Thymus (tissue), 11 donors: ENCODE measurements at regions not wholly inside any gene's neighbourhood (a gene's known extent, or its start where the extent isn't known, plus 50 kb on each side); places are given as distances from the start of the nearest gene placed in this dataset.

Experiments used
- DNase-seq, 9 donors: peaks; one replicate each; pipeline ENCODE4 v3.0.0-alpha.2; 2013; ENCODE audit warnings: low spot score in 9 of 9, low read depth in 6 of 9, missing footprints in 1 of 9
- H3K27ac ChIP-seq, 2 donors: one replicate each; pipeline ENCODE4 v1.5.1; 2013; ENCODE audit warnings: control low read depth in 1 of 2, low read depth in 1 of 2, low read length in 1 of 2, mild to moderate bottlenecking in 1 of 2, moderate library complexity in 1 of 2
- H3K27me3 ChIP-seq, 2 donors: one replicate each; pipeline ENCODE4 v1.5.1; 2013; ENCODE audit warnings: low read length in 1 of 2; ENCODE audit not compliant: control insufficient read depth in 2 of 2, insufficient read depth in 1 of 2
- H3K36me3 ChIP-seq, 2 donors: one replicate each; pipeline ENCODE4 v1.5.1; 2013; ENCODE audit warnings: low read length in 1 of 2, mild to moderate bottlenecking in 1 of 2, moderate library complexity in 1 of 2; ENCODE audit not compliant: control insufficient read depth in 2 of 2, insufficient read depth in 2 of 2
- H3K4me1 ChIP-seq, 2 donors: one replicate each; pipeline ENCODE4 v1.5.1; 2013; ENCODE audit warnings: low read length in 2 of 2; ENCODE audit not compliant: control insufficient read depth in 2 of 2, insufficient read depth in 2 of 2
- H3K4me3 ChIP-seq, 2 donors: one replicate each; pipeline ENCODE4 v1.5.1; 2013; ENCODE audit warnings: low read length in 2 of 2, control low read depth in 1 of 2, mild to moderate bottlenecking in 1 of 2
- H3K9me3 ChIP-seq, 2 donors: one replicate each; pipeline ENCODE4 v1.5.1; 2013; ENCODE audit warnings: low read length in 1 of 2, mild to moderate bottlenecking in 1 of 2; ENCODE audit not compliant: control insufficient read depth in 2 of 2, insufficient read depth in 1 of 2
- WGBS: extraction: QIAGEN DNeasy Blood & Tissue Kit; methylation state at CpG from one replicate; pipeline ENCODE4 v1.1.7; 2013; 5-methylcytosine and 5-hydroxymethylcytosine counted together
- donor health status: healthy.

DNA sequence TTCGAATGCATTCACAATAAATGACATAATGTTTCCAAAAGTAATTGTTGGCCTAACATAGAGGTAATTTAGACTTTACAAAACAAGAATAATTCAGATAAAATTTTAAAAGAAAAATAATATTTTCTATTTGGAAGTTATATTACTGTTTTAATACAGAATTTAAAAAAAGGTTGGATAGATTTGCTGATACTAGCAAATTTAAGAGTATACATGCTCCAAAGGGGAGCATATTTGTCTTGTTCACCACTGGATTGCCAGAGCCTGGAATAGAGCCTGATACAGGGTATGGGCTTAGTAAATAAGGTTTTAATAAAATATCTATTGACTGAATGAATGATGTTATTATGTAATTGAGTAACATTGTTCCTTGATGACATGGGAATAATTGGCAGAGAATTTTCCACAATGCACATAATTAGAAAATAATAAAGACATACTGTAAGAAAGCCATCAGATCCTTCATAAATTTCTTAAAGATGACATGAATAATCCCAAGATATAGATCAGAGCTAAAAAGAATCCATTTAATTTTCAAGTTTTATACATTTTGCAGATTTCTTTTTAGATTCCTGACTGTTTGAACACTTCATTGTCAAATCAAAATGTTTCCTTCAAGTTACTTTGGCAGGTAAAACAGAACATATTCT is 305.3 kb downstream of the SLC6A15 start:
- Histone ChIP-seq H3K27ac (no peak overlapping the region), H3K36me3 (no peaks in the 10 kb centered on the region), H3K4me3 (no peak overlapping the region), H3K4me1 (no peaks in the 10 kb centered on the region), H3K27me3 (no peaks in the 10 kb centered on the region), H3K9me3 (no peaks in the 10 kb centered on the region)
- 83% methylated on average over 1 of the region's 1 CpG for WGBS
- no peak for DNase-seq

GRCh38 chr12:84605983-84606382 is 306.6 kb downstream of the SLC6A15 start:
- H3K4me1 ChIP-seq, result no peaks in the 10 kb centered on the region
- 98% methylated on average over 2 of the region's 2 CpGs for WGBS
- no peak for DNase-seq
- no peak overlapping the region for H3K27ac ChIP-seq
- H3K4me3 ChIP-seq, result no peak overlapping the region
- no peaks in the 10 kb centered on the region for H3K36me3 ChIP-seq
- H3K9me3 ChIP-seq, result no peaks in the 10 kb centered on the region
- H3K27me3 ChIP-seq, result no peaks in the 10 kb centered on the region

DNA sequence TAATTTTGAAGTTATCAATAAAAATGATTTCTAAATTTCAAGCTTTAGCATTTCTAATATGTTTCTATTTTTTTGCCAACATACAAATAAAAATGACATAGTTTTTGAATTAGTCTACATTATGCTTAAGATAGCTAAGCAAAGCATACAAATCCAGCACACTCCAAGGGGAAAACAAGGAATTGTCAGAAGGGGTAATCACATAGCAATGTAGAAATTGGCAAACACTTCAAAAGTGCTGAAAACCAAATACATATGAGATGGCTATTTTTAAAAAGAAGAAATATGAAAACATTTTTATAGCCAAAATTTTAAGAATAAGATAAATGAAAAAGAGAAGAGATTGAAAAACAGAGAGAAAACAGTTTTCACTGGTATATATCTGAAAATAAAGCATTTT is 308.0 kb downstream of the SLC6A15 start:
- no peak for DNase-seq
- no peaks in the 10 kb centered on the region for H3K27me3 ChIP-seq
- no peaks in the 10 kb centered on the region for H3K9me3 ChIP-seq

DNA sequence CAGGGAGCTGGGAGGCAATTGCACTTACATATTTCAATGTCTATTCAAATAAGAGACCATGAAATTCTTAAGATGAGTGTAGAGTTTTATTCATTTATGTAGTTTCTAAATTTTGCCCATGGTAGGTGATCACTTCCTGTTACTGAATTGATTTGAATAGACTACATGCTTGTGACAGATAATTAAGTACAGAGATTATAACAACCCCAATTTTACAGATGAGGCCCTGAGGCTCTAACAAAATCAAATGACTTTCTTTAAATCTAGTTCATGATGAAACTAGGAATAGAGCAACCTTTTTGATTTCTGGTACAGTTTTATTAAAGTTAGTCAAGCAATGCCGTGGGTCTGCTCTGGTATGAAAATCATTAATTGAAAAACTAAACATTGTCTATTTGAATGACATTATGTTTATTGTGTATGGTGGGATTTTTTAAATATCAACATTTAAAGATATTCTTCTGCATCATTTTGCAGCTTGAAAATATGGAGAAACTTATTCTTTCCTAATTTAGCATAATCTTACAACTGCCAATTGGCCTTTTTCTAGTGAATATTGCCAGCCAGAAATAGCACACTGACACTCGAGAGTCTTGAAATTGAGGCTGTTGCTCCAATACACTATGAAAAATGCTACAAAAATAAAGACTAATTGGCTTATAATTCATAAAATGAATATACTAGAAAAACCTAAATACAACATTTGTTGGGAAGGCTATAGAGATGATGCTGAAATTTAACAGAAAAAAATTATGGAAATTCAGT is 308.9 kb downstream of the SLC6A15 start:
- Histone ChIP-seq H3K4me1 (no peaks in the 10 kb centered on the region), H3K36me3 (no peaks in the 10 kb centered on the region), H3K9me3 (no peaks in the 10 kb centered on the region), H3K4me3 (no peak overlapping the region), H3K27ac (no peak overlapping the region), H3K27me3 (no peaks in the 10 kb centered on the region)
- no peak for DNase-seq
- 94% methylated on average over 2 of the region's 2 CpGs for WGBS

More for the DNA sequence above, 308.0 kb downstream of the SLC6A15 start:
- H3K4me3 ChIP-seq, result no peak overlapping the region
- H3K27ac ChIP-seq, result no peak overlapping the region
- no peaks in the 10 kb centered on the region for H3K36me3 ChIP-seq
- H3K4me1 ChIP-seq, result no peaks in the 10 kb centered on the region

GRCh38 chr12:84601483-84601882 is 311.1 kb downstream of the SLC6A15 start:
- DNase-seq, result no peak
- no peak overlapping the region for H3K27ac ChIP-seq
- H3K36me3 ChIP-seq, result no peaks in the 10 kb centered on the region
- H3K4me3 ChIP-seq, result no peak overlapping the region
- no peaks in the 10 kb centered on the region for H3K4me1 ChIP-seq
- H3K27me3 ChIP-seq, result no peaks in the 10 kb centered on the region
- whole genome bisulfite sequencing, result 89% methylated on average over 3 of the region's 3 CpGs
- no peaks in the 10 kb centered on the region for H3K9me3 ChIP-seq

DNA sequence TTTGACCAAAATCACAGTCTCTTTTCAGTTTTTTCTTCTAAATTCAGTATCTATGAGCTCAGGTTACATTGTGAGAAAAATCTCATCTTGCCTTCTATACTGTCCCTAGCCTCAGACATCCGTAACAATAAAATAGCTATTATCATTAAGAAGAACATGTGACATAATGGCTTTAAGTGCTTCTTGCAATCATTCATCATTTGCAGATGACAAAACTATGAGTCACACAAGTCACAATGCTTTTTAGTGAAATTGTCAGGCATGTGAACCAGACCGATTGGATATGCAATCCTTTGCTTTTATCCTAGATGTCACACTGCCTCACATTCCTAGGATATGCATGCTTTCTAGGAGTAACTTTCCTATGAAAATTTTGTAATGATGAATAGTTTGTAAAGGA is 313.1 kb downstream of the SLC6A15 start:
- 61% methylated on average over 2 of the region's 2 CpGs for WGBS
- H3K27me3 ChIP-seq, result no peaks in the 10 kb centered on the region
- no peak overlapping the region for H3K27ac ChIP-seq
- no peaks in the 10 kb centered on the region for H3K36me3 ChIP-seq
- H3K4me3 ChIP-seq, result no peak overlapping the region
- H3K4me1 ChIP-seq, result no peaks in the 10 kb centered on the region
- DNase-seq, result no peak
- H3K9me3 ChIP-seq, result no peaks in the 10 kb centered on the region

DNA sequence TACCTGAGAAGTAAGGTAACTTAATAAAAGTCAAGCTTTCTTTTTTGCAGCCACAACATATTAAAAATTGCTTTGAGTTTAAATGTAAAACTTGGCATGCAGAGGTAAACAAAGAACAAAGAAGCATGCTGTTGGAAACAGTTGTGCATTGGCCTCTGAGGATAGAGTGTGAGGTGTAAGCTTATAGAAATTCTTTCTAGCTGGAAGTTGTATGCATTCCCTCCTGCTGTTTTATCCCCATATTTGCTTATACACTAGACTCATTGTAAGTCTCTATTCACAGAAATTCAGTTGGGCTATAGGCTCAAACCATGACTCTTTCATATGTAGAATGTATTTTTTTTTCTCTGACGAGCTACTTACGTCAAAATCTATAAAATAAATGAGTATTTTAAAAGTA is 316.3 kb downstream of the SLC6A15 start:
- WGBS, result 88% methylated on average over 2 of the region's 2 CpGs

DNA sequence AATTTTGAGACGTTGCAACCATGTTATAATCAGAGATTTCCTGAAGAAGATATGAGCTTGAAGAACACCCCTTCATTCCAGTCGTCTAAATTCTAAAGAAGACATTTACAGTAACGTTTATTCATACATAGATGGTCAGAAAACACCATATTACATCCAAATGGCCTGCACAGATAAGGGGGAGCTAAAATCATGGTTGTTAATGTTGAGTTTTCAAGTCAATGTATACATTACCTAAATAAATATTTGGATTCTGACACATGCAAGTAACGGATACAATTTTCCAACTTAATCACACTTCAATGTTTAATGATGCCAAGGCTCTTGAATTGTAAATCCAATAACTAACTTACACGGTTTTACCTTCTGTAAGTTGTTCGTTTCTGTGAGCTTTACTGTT is 318.4 kb downstream of the SLC6A15 start:
- H3K27ac ChIP-seq, result no peak overlapping the region
- no peak overlapping the region for H3K4me3 ChIP-seq
- DNase-seq, result no peak
- 86% methylated on average over 6 of the region's 6 CpGs for WGBS
- no peaks in the 10 kb centered on the region for H3K27me3 ChIP-seq
- no peaks in the 10 kb centered on the region for H3K4me1 ChIP-seq
- no peaks in the 10 kb centered on the region for H3K9me3 ChIP-seq
- H3K36me3 ChIP-seq, result no peaks in the 10 kb centered on the region

More for the DNA sequence above, 316.3 kb downstream of the SLC6A15 start:
- Histone ChIP-seq H3K36me3 (no peaks in the 10 kb centered on the region), H3K27me3 (no peaks in the 10 kb centered on the region), H3K4me3 (no peak overlapping the region), H3K9me3 (no peaks in the 10 kb centered on the region), H3K27ac (no peak overlapping the region), H3K4me1 (no peaks in the 10 kb centered on the region)
- DNase-seq, result no peak

GRCh38 chr12:84585776-84586395 is 326.7 kb downstream of the SLC6A15 start:
- Histone ChIP-seq H3K4me3 (no peak overlapping the region), H3K4me1 (no peaks in the 10 kb centered on the region), H3K9me3 (no peaks in the 10 kb centered on the region), H3K36me3 (no peaks in the 10 kb centered on the region), H3K27me3 (no peaks in the 10 kb centered on the region), H3K27ac (no peak overlapping the region)
- 83% methylated on average over 5 of the region's 5 CpGs for WGBS
- DNase-seq, result no peak
